GM21825 (cell line): ENCODE measurements at regions not wholly inside any gene's neighbourhood (a gene's known extent, or its start where the extent isn't known, plus 50 kb on each side); places are given as distances from the start of the nearest gene placed in this dataset.
A peak's percentile ranks its signal among the peaks of the same experiment; 100 is the strongest.

ENCODE experiments used
- ATAC-seq: cut with Tn5 transposase; IDR thresholded peaks from one replicate; pipeline ENCODE4 v1.9.1; 2021; ENCODE audit warnings: mild to moderate bottlenecking, moderate library complexity; ENCODE audit not compliant: unreplicated experiment

- ATAC-seq: no peak
These were observed 106.9 kb downstream of the TLE3 start for GRCh38 chr15:69990566-69991421.

- no peak for ATAC-seq
These were observed 106.2 kb downstream of the TLE3 start for GRCh38 chr15:69991551-69991980.

- no peak for ATAC-seq
These were observed 105.4 kb downstream of the TLE3 start for GRCh38 chr15:69992348-69992747.

GRCh38 chr15:69994429-69995205 is 103.1 kb downstream of the TLE3 start:
- ATAC-seq: peak; percentile 45

- no peak for ATAC-seq
These were observed 101.2 kb downstream of the TLE3 start for GRCh38 chr15:69996321-69997160.

- ATAC-seq: no peak
These were observed 100.6 kb downstream of the TLE3 start for GRCh38 chr15:69997161-69997485.
